KBM-7 (cell line): ENCODE measurements at regions not wholly inside any gene's neighbourhood (a gene's known extent, or its start where the extent isn't known, plus 50 kb on each side); places are given as distances from the start of the nearest gene placed in this dataset.
"Not testable (repeated sequence)": the region's sequence is repeated elsewhere in the genome, so short reads cannot be mapped to it uniquely, and the experiment has no call there.

ENCODE experiments used
- DNase-seq: peaks from one replicate; pipeline ENCODE4 v3.0.0-alpha.2; 2015
- in situ Hi-C: fragments of 300-500 bp; cut with MboI; formaldehyde crosslinking; loops from 2 replicates; pipeline ENCODE4 v1.14.3; 2020; ENCODE audit warnings: low sequenced_read_pairs, low pct_unique_long_range_greater_than_20kb, mixed read lengths

GRCh38 chr9:95788521-95788991 is 86.9 kb upstream of the ERCC6L2 start:
- no peak for DNase-seq
- in situ Hi-C loops = no loop called here

GRCh38 chr9:95788021-95788420 is 87.5 kb upstream of the ERCC6L2 start:
- in situ Hi-C loops = no loop called here
- no peak for DNase-seq

- in situ Hi-C loops = no loop called here
- no peak for DNase-seq
Observed at GRCh38 chr9:95785209-95785608, 90.3 kb upstream of the ERCC6L2 start.

GRCh38 chr9:95784318-95784717 is 91.2 kb upstream of the ERCC6L2 start:
- in situ Hi-C loops = no loop called here
- DNase-seq = no peak

- DNase-seq = no peak
- in situ Hi-C loops = no loop called here
Observed at GRCh38 chr9:95783426-95783975, 92.0 kb upstream of the ERCC6L2 start.

GRCh38 chr9:95780751-95781150 is 94.7 kb upstream of the ERCC6L2 start:
- in situ Hi-C loops = no loop called here
- no peak for DNase-seq

GRCh38 chr9:95780121-95780520 is 95.4 kb upstream of the ERCC6L2 start:
- in situ Hi-C loops = no loop called here

GRCh38 chr9:95779597-95779996 is 95.9 kb upstream of the ERCC6L2 start:
- in situ Hi-C loops, DNase-seq: not testable (repeated sequence)

More at GRCh38 chr9:95780121-95780520, 95.4 kb upstream of the ERCC6L2 start:
- DNase-seq = no peak

- DNase-seq = no peak
- in situ Hi-C loops = no loop called here
Observed at GRCh38 chr9:95778957-95779356, 96.5 kb upstream of the ERCC6L2 start.

GRCh38 chr9:95777136-95777535 is 98.4 kb upstream of the ERCC6L2 start:
- DNase-seq = peak; percentile 9
- in situ Hi-C loops = no loop called here

GRCh38 chr9:95776176-95776575 is 99.3 kb upstream of the ERCC6L2 start:
- in situ Hi-C loops = no loop called here
- no peak for DNase-seq

GRCh38 chr9:95775191-95775590 is 100.3 kb upstream of the ERCC6L2 start:
- in situ Hi-C loops = no loop called here
- no peak for DNase-seq

GRCh38 chr9:95773053-95773418 is 102.5 kb upstream of the ERCC6L2 start:
- in situ Hi-C loops = no loop called here
- DNase-seq = no peak

- peak; percentile 8 for DNase-seq
- in situ Hi-C loops = no loop called here
Observed at GRCh38 chr9:95772320-95773052, 103.0 kb upstream of the ERCC6L2 start.

GRCh38 chr9:95771556-95772246 is 103.8 kb upstream of the ERCC6L2 start:
- in situ Hi-C loops = no loop called here
- DNase-seq = no peak

- no peak for DNase-seq
- in situ Hi-C loops = no loop called here
Observed at GRCh38 chr9:95770653-95771131, 104.8 kb upstream of the ERCC6L2 start.

- no peak for DNase-seq
- in situ Hi-C loops = no loop called here
Observed at GRCh38 chr9:95769909-95770433, 105.5 kb upstream of the ERCC6L2 start.

GRCh38 chr9:95769473-95769872 is 106.0 kb upstream of the ERCC6L2 start:
- DNase-seq = no peak
- in situ Hi-C loops = no loop called here

- in situ Hi-C loops = no loop called here
- no peak for DNase-seq
Observed at GRCh38 chr9:95766906-95767305, 108.6 kb upstream of the ERCC6L2 start.
